Lower lobe of right lung (tissue), 2 donors: ENCODE measurements at regions not wholly inside any gene's neighbourhood (a gene's known extent, or its start where the extent isn't known, plus 50 kb on each side); places are given as distances from the start of the nearest gene placed in this dataset.

Experiments used
- ATAC-seq, 2 donors: fragments of 200-7000 bp; cut with Tn5 transposase; one replicate each; pipeline ENCODE4 v1.9.1; 2020 to 2022; ENCODE audit warnings: mild to moderate bottlenecking in 2 of 2, moderate library complexity in 2 of 2
- DNase-seq: peaks from one replicate; pipeline ENCODE4 v3.0.0-alpha.2; 2020
- H3K27ac ChIP-seq: fragments of 200-600 bp; one replicate; pipeline ENCODE4 v1.8.0; 2022
- H3K27me3 ChIP-seq: fragments of 200-600 bp; one replicate; pipeline ENCODE4 v1.8.0; 2022; ENCODE audit warnings: low read depth
- H3K36me3 ChIP-seq: fragments of 200-600 bp; one replicate; pipeline ENCODE4 v1.8.0; 2022; ENCODE audit warnings: mild to moderate bottlenecking
- H3K4me1 ChIP-seq: fragments of 200-600 bp; one replicate; pipeline ENCODE4 v1.8.0; 2022
- H3K4me3 ChIP-seq: fragments of 200-600 bp; one replicate; pipeline ENCODE4 v1.8.0; 2022; ENCODE audit warnings: mild to moderate bottlenecking
- H3K9me3 ChIP-seq: fragments of 200-600 bp; one replicate; pipeline ENCODE4 v1.8.0; 2022
- CTCF ChIP-seq: fragments of 200-600 bp; IDR thresholded peaks from one replicate; pipeline ENCODE4 v1.8.0; 2022; ENCODE audit warnings: antibody characterized with exemption, mild to moderate bottlenecking
- intact Hi-C: fragments of 100-400 bp; cut with DNase I; formaldehyde crosslinking; loops from one replicate; pipeline ENCODE4 v1.11.0; 2022
- donor health status: DM: no; HTN: yes; CAD: no; lungs with severe emphysema.

GRCh38 chr3:23739536-23739935 is 66.2 kb upstream of the UBE2E1 start:
- TF ChIP-seq CTCF = no peak
- H3K4me3 ChIP-seq = no peak overlapping the region
- no peaks in the 10 kb centered on the region for H3K9me3 ChIP-seq
- intact Hi-C loops = no loop called here
- DNase-seq (no peak), ATAC-seq (no peak)
- peaks cover 36% of the 10 kb centered on the region for H3K4me1 ChIP-seq
- no peaks in the 10 kb centered on the region for H3K27me3 ChIP-seq
- no peak overlapping the region for H3K27ac ChIP-seq
- H3K36me3 ChIP-seq = no peaks in the 10 kb centered on the region

GRCh38 chr3:23740517-23740965 is 65.2 kb upstream of the UBE2E1 start:
- no peak for TF ChIP-seq CTCF
- intact Hi-C loops = no loop called here
- H3K27ac ChIP-seq = peak overlapping the region; percentile 61
- ATAC-seq = peak; percentile 44 to 74
- no peaks in the 10 kb centered on the region for H3K36me3 ChIP-seq
- H3K27me3 ChIP-seq = no peaks in the 10 kb centered on the region
- H3K4me1 ChIP-seq = peaks cover 31% of the 10 kb centered on the region
- no peaks in the 10 kb centered on the region for H3K9me3 ChIP-seq
- no peak for DNase-seq
- no peak overlapping the region for H3K4me3 ChIP-seq

- Histone ChIP-seq H3K9me3 (no peaks in the 10 kb centered on the region), H3K4me1 (peaks cover 26% of the 10 kb centered on the region), H3K36me3 (no peaks in the 10 kb centered on the region), H3K27ac (peak overlapping the region; percentile 61), H3K27me3 (no peaks in the 10 kb centered on the region), H3K4me3 (no peak overlapping the region)
- peak; percentile 88 to 93 for ATAC-seq
- intact Hi-C loops = no loop called here
- peak; percentile 59 for DNase-seq
- TF ChIP-seq CTCF = no peak
Measured at GRCh38 chr3:23741036-23741706, 64.6 kb upstream of the UBE2E1 start.

- Histone ChIP-seq H3K9me3 (no peaks in the 10 kb centered on the region), H3K27ac (no peak overlapping the region), H3K36me3 (no peaks in the 10 kb centered on the region), H3K4me1 (peaks cover 42% of the 10 kb centered on the region), H3K27me3 (no peaks in the 10 kb centered on the region), H3K4me3 (peak overlapping the region; percentile 3)
- TF ChIP-seq CTCF = no peak
- ATAC-seq (peak; percentile 50 to 55), DNase-seq (no peak)
- intact Hi-C loops = no loop called here
Measured at GRCh38 chr3:23743141-23743784, 62.5 kb upstream of the UBE2E1 start.

GRCh38 chr3:23746441-23746840 is 59.3 kb upstream of the UBE2E1 start:
- DNase-seq (no peak), ATAC-seq (no peak)
- intact Hi-C loops = no loop called here
- H3K27ac ChIP-seq = no peak overlapping the region
- TF ChIP-seq CTCF = no peak
- H3K4me3 ChIP-seq = no peak overlapping the region
- H3K27me3 ChIP-seq = no peaks in the 10 kb centered on the region
- H3K9me3 ChIP-seq = no peaks in the 10 kb centered on the region
- no peaks in the 10 kb centered on the region for H3K36me3 ChIP-seq
- H3K4me1 ChIP-seq = peaks cover 42% of the 10 kb centered on the region
